A549 (cell line): ENCODE measurements at regions not wholly inside any gene's neighbourhood (a gene's known extent, or its start where the extent isn't known, plus 50 kb on each side); places are given as distances from the start of the nearest gene placed in this dataset.

Experiments used
- ATAC-seq, 2 experiments: fragments of 200-7000 bp in 1 of 2; fragments of >200 bp in 1 of 2; cut with Nextera tagmentation in 1 of 2; cut with Tn5 transposase in 1 of 2; 3 replicates each; pipeline versions ENCODE4 v1.8.0 to v1.9.1; 2018 to 2020; ENCODE audit warnings: mild to moderate bottlenecking in 1 of 2, moderate library complexity in 1 of 2
- CTCF ChIA-PET: fragments of 300-600 bp; sonication (Branson Sonifier 250); formaldehyde crosslinking; extraction: SDS; loops from one replicate; lab custom pipeline; 2021; ENCODE audit warnings: antibody characterized with exemption, inconsistent platforms; lab: Yijun Ruan, JAX
- POLR2A ChIA-PET: fragments of 350-600 bp; formaldehyde crosslinking; extraction: SDS; loops from one replicate; lab custom pipeline; 2021; ENCODE audit warnings: antibody characterized with exemption, inconsistent platforms; lab: Yijun Ruan, JAX
- DNase-seq, 2 experiments: peaks; one replicate each; pipeline versions ENCODE4 v3.0.0 to v3.0.0-alpha.2; 2011 to 2016; ENCODE audit warnings: low read depth in 1 of 2, low spot score in 1 of 2
- FAIRE-seq: peaks from 2 replicates; lab custom pipeline; 2011; peaks lifted over from hg19 to GRCh38; lab: Jason Lieb, UNC
- H3K27ac ChIP-seq, 2 experiments: fragments of >200 bp; sonication (Bioruptor Twin); formaldehyde crosslinking; 3 replicates each; pipeline ENCODE4 v1.5.1; 2016 to 2017
- H3K4me1 ChIP-seq: fragments of >200 bp; sonication (Bioruptor Twin); formaldehyde crosslinking; 3 replicates; pipeline ENCODE4 v1.6.1; 2016
- H3K4me2 ChIP-seq: fragments of >200 bp; sonication (Bioruptor Twin); formaldehyde crosslinking; 3 replicates; pipeline ENCODE4 v1.6.1; 2016
- H3K4me3 ChIP-seq: fragments of >200 bp; sonication (Bioruptor Twin); formaldehyde crosslinking; 3 replicates; pipeline ENCODE4 v1.5.1; 2016
- H3K9me3 ChIP-seq: fragments of >200 bp; sonication (Bioruptor Twin); formaldehyde crosslinking; 3 replicates; pipeline ENCODE4 v1.6.1; 2016
- CBX2 ChIP-seq: fragments of 200-600 bp; sonication (generic); IDR thresholded peaks from 2 replicates; pipeline ENCODE4 v1.6.1; 2016; ENCODE audit warnings: low read depth, mild to moderate bottlenecking, borderline replicate concordance
- CHD2 ChIP-seq: fragments of 150-350 bp; IDR thresholded peaks from 2 replicates; pipeline ENCODE4 v1.6.1; 2014; ENCODE audit warnings: low read length; ENCODE audit not compliant: partially characterized antibody
- CTCF ChIP-seq: fragments of >200 bp; sonication (Bioruptor Twin); formaldehyde crosslinking; IDR thresholded peaks from 3 replicates; pipeline ENCODE4 v1.5.1; 2016
- ELK1 ChIP-seq: fragments of 150-350 bp; IDR thresholded peaks from 2 replicates; pipeline ENCODE4 v1.6.1; 2014; ENCODE audit warnings: low read depth, mild to moderate bottlenecking, low read length
- EP300 ChIP-seq, 2 experiments: fragments of >200 bp; sonication (Bioruptor Twin); formaldehyde crosslinking; IDR thresholded peaks; 2 replicates in 1 of 2; 3 replicates in 1 of 2; pipeline ENCODE4 v1.6.1; 2016 to 2017
- ESRRA ChIP-seq: fragments of 150-350 bp; IDR thresholded peaks from 2 replicates; pipeline ENCODE4 v1.6.1; 2014; ENCODE audit warnings: mild to moderate bottlenecking, low read length, borderline replicate concordance
- GATA3 ChIP-seq: IDR thresholded peaks from 2 replicates; pipeline ENCODE4 v1.6.1; 2012; ENCODE audit warnings: borderline replicate concordance
- HDAC2 ChIP-seq: fragments of 200-600 bp; sonication (generic); IDR thresholded peaks from 2 replicates; pipeline ENCODE4 v1.6.1; 2016
- JUN ChIP-seq, 2 experiments: fragments of >200 bp; sonication (Bioruptor Twin); formaldehyde crosslinking; IDR thresholded peaks; 2 replicates in 1 of 2; 3 replicates in 1 of 2; pipeline ENCODE4 v1.6.1; 2016 to 2017
- NR3C1 ChIP-seq: fragments of >200 bp; sonication (Bioruptor Twin); formaldehyde crosslinking; IDR thresholded peaks from 3 replicates; pipeline ENCODE4 v1.6.1; 2017
- PBX3 ChIP-seq: IDR thresholded peaks from 2 replicates; pipeline ENCODE4 v1.6.1; 2012
- PHF8 ChIP-seq: fragments of 200-600 bp; sonication (generic); IDR thresholded peaks from 2 replicates; pipeline ENCODE4 v1.6.1; 2016; ENCODE audit warnings: low read depth, mild to moderate bottlenecking, antibody characterized with exemption, moderate library complexity, borderline replicate concordance
- POLR2A ChIP-seq: IDR thresholded peaks from 2 replicates; pipeline ENCODE4 v1.6.1; 2012; ENCODE audit warnings: mild to moderate bottlenecking, low read length
- POLR2AphosphoS2 ChIP-seq: conservative IDR thresholded peaks from 2 replicates; pipeline ENCODE4 v1.6.1; 2012; ENCODE audit warnings: low read length, improper control_type of control experiment, inconsistent platforms
- RAD21 ChIP-seq, 2 experiments: fragments of >200 bp in 1 of 2; sonication (Bioruptor Twin) in 1 of 2; formaldehyde crosslinking in 1 of 2; IDR thresholded peaks in 1 of 2; conservative IDR thresholded peaks in 1 of 2; 2 replicates in 1 of 2; 3 replicates in 1 of 2; pipeline ENCODE4 v1.6.1; 2012 to 2018; ENCODE audit warnings: inconsistent platforms in 1 of 2
- REST ChIP-seq: fragments of 200-600 bp; sonication (generic); IDR thresholded peaks from 2 replicates; pipeline ENCODE4 v1.6.1; 2016; ENCODE audit warnings: antibody characterized with exemption, mild to moderate bottlenecking, moderate library complexity
- SMC3 ChIP-seq: fragments of >200 bp; sonication (Bioruptor Twin); formaldehyde crosslinking; IDR thresholded peaks from 3 replicates; pipeline ENCODE4 v1.6.1; 2018; ENCODE audit warnings: inconsistent platforms
- WGBS: methylation state at CpG from one replicate; pipeline ENCODE4 v1.1.6; 2017; ENCODE audit errors: missing lambda C conversion rate; 5-methylcytosine and 5-hydroxymethylcytosine counted together

- TF ChIP-seq RAD21 (conservative IDR thresholded peaks at IDR 0.05 in 1 of 2, IDR thresholded peaks at IDR 0.05 in 1 of 2) (no peak), HDAC2 (no peak), PHF8 (no peak), CBX2 (no peak)
Observed at GRCh38 chr10:33813415-33813814, 478.9 kb upstream of the NRP1 start (continued).

- FAIRE-seq, result no peak
- H3K9me3 ChIP-seq, result no peaks in the 10 kb centered on the region
- no peak for TF ChIP-seq POLR2A
- TF ChIP-seq, all 56 proteins: peak for 0
Observed at GRCh38 chr10:33812586-33812985, 478.1 kb upstream of the NRP1 start.

GRCh38 chr10:33810986-33811385, 476.5 kb upstream of the NRP1 start:
- POLR2A ChIA-PET, result no interaction called here
- DNase-seq (no peak), FAIRE-seq (no peak), ATAC-seq (no peak)
- WGBS, result 94% methylated on average over 2 of the region's 3 CpGs
- Histone ChIP-seq H3K27ac (no peak overlapping the region), H3K4me1 (peaks cover 7% of the 10 kb centered on the region; the same call in 1 of the 3 replicates), H3K9me3 (no peaks in the 10 kb centered on the region), H3K4me3 (no peak overlapping the region), H3K4me2 (no peak overlapping the region)
- TF ChIP-seq POLR2A, result no peak
- no peak for TF ChIP-seq CTCF
- TF ChIP-seq GATA3, result no peak
- no peak for TF ChIP-seq EP300 (IDR thresholded peaks at IDR 0.05)
- TF ChIP-seq PHF8, result no peak
- TF ChIP-seq NR3C1, result no peak
- TF ChIP-seq REST, result no peak
- TF ChIP-seq CHD2, result no peak
- no peak for TF ChIP-seq ESRRA
- TF ChIP-seq SMC3, result no peak
- TF ChIP-seq ELK1, result no peak
- CTCF ChIA-PET, result no interaction called here

More at GRCh38 chr10:33812586-33812985, 478.1 kb upstream of the NRP1 start:
- CTCF ChIA-PET, result no interaction called here
- POLR2A ChIA-PET, result no interaction called here
- peaks cover 7% of the 10 kb centered on the region; the same call in 1 of the 3 replicates for H3K4me1 ChIP-seq
- H3K27ac ChIP-seq, result no peak overlapping the region
- no peak overlapping the region for H3K4me2 ChIP-seq
- no peak for DNase-seq
- H3K4me3 ChIP-seq, result no peak overlapping the region
- WGBS, result 86% methylated on average over 2 of the region's 2 CpGs
- ATAC-seq, result no peak

GRCh38 chr10:33809732-33810131, 475.3 kb upstream of the NRP1 start:
- DNase-seq, result no peak
- Histone ChIP-seq H3K27ac (no peak overlapping the region), H3K4me1 (peaks cover 7% of the 10 kb centered on the region; the same call in 1 of the 3 replicates), H3K9me3 (no peaks in the 10 kb centered on the region), H3K4me3 (no peak overlapping the region), H3K4me2 (no peak overlapping the region)
- no peak for ATAC-seq
- POLR2A ChIA-PET, result no interaction called here
- CTCF ChIA-PET, result interaction anchor here (0.7 to 1.7 kb wide), 2 partner anchors 473 to 829 kb away, joined by 4 to 7 read pairs; no protein-coding TSS in a partner anchor
- WGBS, result 92% methylated on average over 3 of the region's 3 CpGs
- TF ChIP-seq JUN (IDR thresholded peaks at IDR 0.05) (no peak), POLR2AphosphoS2 (no peak), PBX3 (no peak), ELK1 (no peak)
- no peak for FAIRE-seq
